MM.1S (cell line): ENCODE measurements at regions not wholly inside any gene's neighbourhood (a gene's known extent, or its start where the extent isn't known, plus 50 kb on each side); places are given as distances from the start of the nearest gene placed in this dataset.

Experiments used
- DNase-seq: peaks from one replicate; pipeline ENCODE4 v3.0.0-alpha.2; 2015
- H2AFZ ChIP-seq: fragments of 300-600 bp; sonication (generic); 2 replicates; pipeline ENCODE4 v1.6.0; 2016; ENCODE audit warnings: antibody characterized with exemption, low read length
- H3F3A ChIP-seq: fragments of 300-600 bp; sonication (generic); 2 replicates; pipeline ENCODE4 v1.6.1; 2016; ENCODE audit warnings: mild to moderate bottlenecking, antibody characterized with exemption, low read length, moderate library complexity, mixed read lengths; ENCODE audit not compliant: insufficient read depth
- H3K27ac ChIP-seq: fragments of 300-600 bp; sonication (generic); 2 replicates; pipeline ENCODE4 v1.5.1; 2016; ENCODE audit warnings: mild to moderate bottlenecking, low read length
- H3K27me3 ChIP-seq: fragments of 300-600 bp; sonication (generic); replicated peaks from 2 replicates; pipeline ENCODE4 v1.6.0; 2016; ENCODE audit warnings: low read length; ENCODE audit not compliant: insufficient read depth
- H3K36me3 ChIP-seq: fragments of 300-600 bp; sonication (generic); replicated peaks from 2 replicates; pipeline ENCODE4 v1.6.1; 2016; ENCODE audit warnings: mild to moderate bottlenecking, low read length, mixed read lengths; ENCODE audit not compliant: insufficient read depth
- H3K4me1 ChIP-seq: fragments of 300-600 bp; sonication (generic); 2 replicates; pipeline ENCODE4 v1.6.1; 2016; ENCODE audit warnings: low read length, mixed read lengths
- H3K4me2 ChIP-seq: fragments of 300-600 bp; sonication (generic); 2 replicates; pipeline ENCODE4 v1.6.0; 2016; ENCODE audit warnings: low read depth, low read length
- H3K4me3 ChIP-seq: fragments of 300-600 bp; sonication (generic); 2 replicates; pipeline ENCODE4 v1.5.1; 2016; ENCODE audit warnings: low read length, mixed read lengths
- H3K79me2 ChIP-seq: fragments of 300-600 bp; sonication (generic); 2 replicates; pipeline ENCODE4 v1.6.1; 2016; ENCODE audit warnings: mixed run types, low read length, mixed read lengths
- H3K9ac ChIP-seq: fragments of 300-600 bp; sonication (generic); 2 replicates; pipeline ENCODE4 v1.6.1; 2016; ENCODE audit warnings: low read length, mixed read lengths
- H3K9me2 ChIP-seq: fragments of 300-600 bp; sonication (generic); replicated peaks from 2 replicates; pipeline ENCODE4 v1.6.1; 2016; ENCODE audit warnings: mild to moderate bottlenecking, low read length, mixed read lengths; ENCODE audit not compliant: insufficient read depth
- H3K9me3 ChIP-seq: fragments of 300-600 bp; sonication (generic); replicated peaks from 2 replicates; pipeline ENCODE4 v1.6.1; 2016; ENCODE audit warnings: mild to moderate bottlenecking, low read length, mixed read lengths; ENCODE audit not compliant: insufficient read depth
- H4K20me1 ChIP-seq: fragments of 300-600 bp; sonication (generic); 2 replicates; pipeline ENCODE4 v1.6.1; 2016; ENCODE audit warnings: mild to moderate bottlenecking, low read length, moderate library complexity, mixed read lengths; ENCODE audit not compliant: insufficient read depth
- CTCF ChIP-seq: fragments of 300-600 bp; sonication (generic); IDR thresholded peaks from 2 replicates; pipeline ENCODE4 v1.5.1; 2016; ENCODE audit warnings: antibody characterized with exemption, low read length, mixed read lengths
- EZH2 ChIP-seq: fragments of 300-600 bp; sonication (generic); optimal IDR thresholded peaks from 2 replicates; pipeline ENCODE3; 2017; ENCODE audit warnings: low read depth, mild to moderate bottlenecking, antibody characterized with exemption, low read length, mixed read lengths
- EZH2phosphoT487 ChIP-seq: fragments of 300-600 bp; sonication (generic); IDR thresholded peaks from 2 replicates; pipeline ENCODE4 v1.6.1; 2018; ENCODE audit warnings: antibody characterized with exemption, low read length

GRCh38 chr3:463252-464192 lies 267.0 kb downstream of the CHL1 start:
- Histone ChIP-seq H3F3A (no peaks in the 10 kb centered on the region), H3K9ac (no peak overlapping the region), H3K4me1 (no peaks in the 10 kb centered on the region), H4K20me1 (no peaks in the 10 kb centered on the region), H2AFZ (no peak overlapping the region), H3K27ac (no peak overlapping the region), H3K36me3 (no peaks in the 10 kb centered on the region), H3K9me2 (no peaks in the 10 kb centered on the region), H3K4me3 (no peak overlapping the region), H3K9me3 (no peaks in the 10 kb centered on the region), H3K27me3 (no peaks in the 10 kb centered on the region), H3K79me2 (no peaks in the 10 kb centered on the region), H3K4me2 (no peak overlapping the region)
- no peak for DNase-seq
- TF ChIP-seq CTCF = no peak
- TF ChIP-seq EZH2phosphoT487 = no peak
- TF ChIP-seq EZH2 = no peak

- no peaks in the 10 kb centered on the region for H3F3A ChIP-seq
- H3K4me2 ChIP-seq = no peak overlapping the region
- DNase-seq = no peak
- H3K4me1 ChIP-seq = no peaks in the 10 kb centered on the region
- H3K9me2 ChIP-seq = no peaks in the 10 kb centered on the region
- no peaks in the 10 kb centered on the region for H3K36me3 ChIP-seq
- no peaks in the 10 kb centered on the region for H3K9me3 ChIP-seq
- no peak overlapping the region for H3K27ac ChIP-seq
- TF ChIP-seq EZH2phosphoT487 (no peak), EZH2 (no peak), CTCF (no peak)
- H4K20me1 ChIP-seq = no peaks in the 10 kb centered on the region
- no peaks in the 10 kb centered on the region for H3K79me2 ChIP-seq
- H3K9ac ChIP-seq = no peak overlapping the region
- no peak overlapping the region for H3K4me3 ChIP-seq
- no peaks in the 10 kb centered on the region for H3K27me3 ChIP-seq
- H2AFZ ChIP-seq = no peak overlapping the region
Measured at GRCh38 chr3:464255-464654, 267.7 kb downstream of the CHL1 start.

GRCh38 chr3:468172-468571 lies 271.6 kb downstream of the CHL1 start:
- Histone ChIP-seq H4K20me1 (no peaks in the 10 kb centered on the region), H3K36me3 (no peaks in the 10 kb centered on the region), H3K79me2 (no peaks in the 10 kb centered on the region), H2AFZ (no peak overlapping the region), H3K4me3 (no peak overlapping the region), H3K9ac (no peak overlapping the region), H3K9me3 (no peaks in the 10 kb centered on the region), H3K4me2 (no peak overlapping the region), H3K27me3 (no peaks in the 10 kb centered on the region), H3K4me1 (no peaks in the 10 kb centered on the region), H3K27ac (no peak overlapping the region), H3K9me2 (no peaks in the 10 kb centered on the region), H3F3A (no peaks in the 10 kb centered on the region)
- DNase-seq = no peak
- TF ChIP-seq EZH2phosphoT487 = no peak
- TF ChIP-seq CTCF = peak; percentile 62
- TF ChIP-seq EZH2 = no peak
